NCI-H1105 treated with DMSO at 0.1 percent for 48 hours (cell line): ENCODE measurements at regions not wholly inside any gene's neighbourhood (a gene's known extent, or its start where the extent isn't known, plus 50 kb on each side); places are given as distances from the start of the nearest gene placed in this dataset.

ENCODE experiments used
- DNase-seq: peaks from one replicate; lab custom pipeline; 2025; lab: John Stamatoyannopoulos, UW

DNA sequence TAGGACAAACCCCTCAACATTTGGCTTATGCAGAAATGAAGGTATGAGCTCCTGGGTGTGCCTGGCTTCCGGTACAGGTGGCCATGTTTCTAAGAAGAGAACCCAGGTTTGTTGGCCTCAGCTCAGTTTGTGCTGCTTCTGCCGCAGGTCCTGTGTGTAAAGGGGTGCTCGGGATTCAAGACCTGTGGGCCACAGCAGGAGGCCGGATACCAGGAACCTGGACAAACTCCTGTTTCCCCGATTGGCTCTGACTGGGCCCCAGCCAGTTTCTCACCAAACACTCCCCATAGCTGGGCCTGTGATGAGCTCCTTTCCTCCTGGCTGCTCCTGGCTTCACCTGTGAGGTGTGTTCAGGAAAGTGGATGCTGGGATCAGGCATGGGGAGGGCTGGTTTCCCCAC is 271.2 kb upstream of the IRX2 start:
- DNase-seq = no peak

DNA sequence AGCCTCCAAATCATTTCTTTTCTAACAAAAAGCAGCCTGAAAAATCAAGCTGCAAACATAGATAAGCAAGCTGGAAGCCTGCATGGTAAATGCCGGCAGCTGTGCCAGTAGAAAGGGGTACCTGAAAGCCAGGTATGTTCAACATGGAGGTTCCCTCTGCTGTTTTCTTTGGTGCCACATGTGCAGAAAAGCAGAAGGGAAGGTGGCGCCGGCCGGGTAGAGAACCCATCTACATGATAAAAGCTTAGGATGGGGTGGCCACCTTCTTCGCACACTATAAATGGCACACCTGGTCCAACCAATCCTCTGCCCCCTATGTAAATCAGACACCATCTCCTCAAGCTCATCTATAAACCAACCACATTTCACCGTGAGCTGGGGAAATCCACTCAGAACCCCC is 268.9 kb upstream of the IRX2 start:
- no peak for DNase-seq

DNA sequence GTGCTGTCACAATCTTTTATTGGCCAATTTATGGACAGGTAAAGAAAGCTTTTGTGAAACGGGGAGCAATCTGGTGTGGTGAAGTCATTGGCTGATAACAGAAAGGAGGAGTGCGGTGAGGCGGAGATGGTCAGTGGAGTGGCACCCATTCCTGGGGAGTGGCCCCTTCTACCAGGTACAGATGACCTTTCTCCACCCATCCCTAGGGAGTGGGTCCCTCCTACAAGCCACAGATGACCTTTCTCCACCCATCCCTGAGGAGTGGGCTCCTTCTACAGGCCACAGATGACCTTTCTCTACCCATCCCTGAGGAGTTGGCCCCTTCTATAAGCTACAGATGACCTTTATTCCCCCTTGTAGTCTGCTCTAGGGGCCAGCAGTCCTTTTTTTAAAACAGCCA is 267.6 kb upstream of the IRX2 start:
- DNase-seq = no peak

DNA sequence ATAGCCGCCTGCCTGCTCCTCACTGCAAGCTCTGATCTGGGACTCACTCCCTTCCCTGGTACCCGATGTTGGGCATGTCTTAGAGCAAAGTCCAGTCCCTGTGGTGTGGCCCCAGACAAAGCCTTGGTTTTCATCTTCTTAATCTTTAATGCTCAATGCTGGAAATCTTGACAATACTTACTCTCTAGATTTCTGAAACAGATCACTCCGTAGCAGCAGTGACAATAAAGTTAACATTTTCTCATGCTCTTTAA is 260.2 kb upstream of the IRX2 start:
- DNase-seq = no peak

DNA sequence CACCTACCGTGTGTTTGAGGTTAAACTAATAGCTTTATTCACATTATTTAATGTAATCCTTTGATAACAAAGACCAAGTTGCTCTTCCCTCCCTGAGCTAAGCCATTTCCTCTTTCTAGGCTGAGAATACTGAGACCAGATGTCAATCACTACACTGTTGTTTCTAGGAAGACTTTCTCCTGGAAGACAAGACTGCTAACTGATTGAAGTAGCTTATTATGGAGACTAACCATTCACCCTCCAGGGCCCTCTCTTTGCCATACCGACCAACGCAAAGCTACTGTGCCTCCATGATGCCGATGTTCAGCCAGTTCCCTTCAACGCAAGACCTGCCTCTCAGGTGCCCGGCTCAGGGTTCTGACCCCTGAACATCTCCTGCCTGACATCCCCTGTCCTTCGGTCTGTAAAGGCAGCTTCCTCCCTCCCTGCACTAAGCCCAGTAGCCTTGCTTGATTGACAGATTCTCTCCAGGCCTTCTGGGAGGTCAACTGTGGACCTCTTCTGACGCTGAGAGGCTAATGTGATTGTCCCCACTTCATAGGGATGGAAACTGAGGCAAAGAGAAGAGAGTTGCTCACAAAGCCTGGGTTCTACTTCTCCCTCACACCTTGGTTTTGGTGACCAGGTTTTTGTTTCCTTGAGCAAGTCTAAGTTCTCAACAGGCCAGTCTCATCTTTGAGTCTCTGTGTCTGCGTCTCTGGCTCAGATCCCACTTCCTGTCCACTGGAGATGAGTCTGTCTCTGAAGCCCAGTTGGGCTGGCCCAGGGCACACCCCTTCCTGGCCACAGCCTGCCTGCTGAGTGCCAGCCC is 259.7 kb upstream of the IRX2 start:
- DNase-seq = no peak

DNA sequence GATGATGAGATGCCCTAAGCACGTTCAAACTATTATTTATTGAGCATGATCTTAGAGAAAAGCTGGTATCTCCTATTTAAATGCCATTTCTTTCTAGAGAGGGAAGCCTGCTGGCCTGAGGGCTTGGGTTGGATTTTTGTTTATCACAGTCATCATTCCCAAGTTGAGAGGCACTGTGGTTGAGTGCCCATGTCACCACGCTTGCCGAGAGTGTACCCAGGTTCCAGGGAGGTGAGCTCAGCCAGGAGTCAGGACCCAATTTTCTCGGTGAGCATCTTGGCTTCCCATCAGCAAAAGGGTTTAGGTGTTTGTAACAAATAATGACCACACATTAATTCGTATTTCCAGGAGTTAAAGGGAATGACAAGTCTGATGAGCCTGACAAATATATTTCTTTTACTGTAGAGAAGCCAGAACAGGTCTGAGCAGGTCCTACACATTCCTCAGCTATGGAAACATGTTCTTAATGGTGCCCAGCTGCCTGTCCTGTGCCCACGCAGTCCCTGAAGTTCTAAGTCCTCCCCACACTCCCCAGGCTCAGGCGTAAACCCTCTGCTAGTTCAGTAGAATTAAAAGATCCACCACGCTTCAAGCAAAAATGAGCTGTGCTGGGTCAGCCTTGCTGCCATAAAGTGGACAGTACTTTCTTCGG is 258.9 kb upstream of the IRX2 start:
- DNase-seq = no peak

DNA sequence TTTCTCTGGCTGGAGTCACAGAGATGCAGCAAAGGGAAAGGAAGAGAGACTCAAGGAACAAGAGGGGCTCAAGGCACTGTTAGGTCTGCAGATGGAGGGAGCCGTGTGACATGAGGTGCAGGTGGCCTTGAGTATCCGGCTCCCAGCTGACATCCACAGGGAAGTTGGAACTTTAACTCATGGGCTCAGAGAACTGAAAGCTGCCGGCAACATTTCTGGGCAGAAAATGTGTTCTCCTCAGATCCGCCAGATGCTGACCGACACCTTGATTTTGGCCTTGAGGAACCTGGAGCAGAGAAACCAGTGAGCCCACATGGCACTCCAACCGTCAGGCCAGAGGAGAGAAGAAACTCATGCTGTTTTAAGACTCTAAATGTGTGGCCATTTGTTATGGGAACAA is 258.1 kb upstream of the IRX2 start:
- no peak for DNase-seq

DNA sequence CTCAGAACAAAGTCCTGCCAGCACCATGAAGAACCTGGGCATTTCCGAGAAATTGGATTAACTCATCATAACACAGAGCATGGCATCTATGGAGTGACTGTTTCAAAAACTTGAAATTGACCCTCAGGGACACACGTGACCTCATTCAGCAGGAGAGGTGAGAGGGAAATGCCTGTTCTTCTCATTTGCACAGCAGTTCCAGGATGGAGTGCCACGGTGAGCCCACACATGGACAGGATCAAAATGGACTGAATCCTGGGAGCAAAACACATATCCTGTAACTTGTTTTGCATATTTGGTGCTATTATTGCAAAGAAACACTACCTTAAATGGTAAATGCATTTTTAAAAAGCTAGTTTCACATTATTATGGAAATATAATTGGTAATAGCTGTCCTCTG is 256.1 kb upstream of the IRX2 start:
- no peak for DNase-seq

DNA sequence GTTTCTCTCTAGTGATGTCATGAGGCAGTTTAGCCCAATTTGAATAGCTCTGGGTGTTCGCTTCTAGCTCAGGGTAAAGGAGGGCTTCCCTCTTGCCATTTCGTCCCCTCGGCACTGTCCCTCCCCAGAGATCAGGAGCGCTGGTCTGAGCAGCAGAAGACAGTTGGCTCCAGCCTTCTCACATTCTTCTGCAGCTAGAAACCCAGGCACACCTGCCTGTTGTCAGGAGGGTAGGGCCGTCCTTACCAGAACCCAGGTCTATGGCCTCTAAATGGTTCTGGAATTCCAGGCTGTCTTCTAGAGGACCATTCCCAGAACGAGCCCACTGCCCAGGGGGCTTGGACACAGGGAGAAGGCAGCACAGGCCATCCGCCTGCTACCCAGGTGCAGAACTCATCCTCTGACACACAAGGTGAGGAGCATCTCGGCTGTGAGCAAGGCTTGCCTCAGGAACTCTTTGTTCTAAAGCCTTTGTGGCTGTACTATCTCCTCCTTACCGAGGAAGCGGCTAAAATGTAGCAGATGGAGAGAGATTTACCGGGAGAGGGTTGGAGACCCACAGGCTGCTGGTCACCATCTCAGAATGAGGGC is 255.6 kb upstream of the IRX2 start:
- DNase-seq = no peak

DNA sequence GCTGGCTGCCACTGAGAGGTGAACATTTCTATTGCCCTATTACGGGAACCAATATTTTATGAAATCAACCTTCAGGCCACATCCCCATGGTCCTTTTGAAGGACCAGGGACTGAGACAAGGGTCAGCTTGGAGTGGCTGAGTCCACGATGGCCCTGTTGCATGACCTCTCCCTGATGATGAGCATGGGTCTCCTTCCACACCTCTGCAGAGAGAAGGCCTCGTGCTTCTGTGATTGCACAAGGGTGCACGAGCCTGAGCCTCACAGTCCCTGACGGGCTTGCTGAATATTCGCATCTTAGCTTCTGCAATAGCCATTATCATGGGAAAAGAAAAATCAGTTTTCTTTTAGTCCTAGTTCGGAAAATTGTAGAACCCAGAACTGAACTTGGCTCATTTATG is 255.0 kb upstream of the IRX2 start:
- DNase-seq = no peak

DNA sequence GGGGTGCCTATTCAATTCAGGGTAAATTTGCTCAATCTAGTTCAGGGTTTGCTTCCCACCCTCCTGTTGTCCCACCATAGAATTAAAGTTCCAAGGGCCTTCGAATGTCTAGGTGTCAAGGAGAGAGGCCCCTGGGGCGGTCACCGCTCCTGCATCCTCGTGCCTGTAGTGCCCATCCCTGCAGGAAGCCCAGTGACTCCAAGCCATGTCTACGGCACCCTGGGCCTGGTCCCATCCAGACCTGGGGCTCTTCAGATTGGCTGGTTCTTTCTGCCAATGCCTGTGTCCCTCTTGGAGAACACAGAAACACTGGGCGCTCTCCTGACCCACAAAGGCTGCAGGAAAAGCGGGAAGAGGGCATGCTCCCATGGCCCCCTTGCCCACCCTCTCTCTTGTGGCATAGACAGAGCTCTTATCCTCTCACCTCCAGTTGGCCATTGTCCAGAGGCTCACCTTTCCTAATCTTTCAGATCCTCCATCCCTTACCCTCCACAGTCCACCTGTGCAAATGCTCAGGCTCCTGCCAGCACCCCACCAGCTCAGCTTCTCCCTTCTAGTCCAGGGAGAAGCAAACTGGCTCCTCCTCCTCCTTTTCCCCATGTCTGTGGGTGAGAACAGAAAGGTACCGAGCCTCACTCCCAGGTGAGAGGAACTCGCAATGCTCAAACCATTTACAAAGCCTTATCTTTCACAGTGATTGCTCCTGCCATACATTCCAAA is 253.0 kb upstream of the IRX2 start:
- no peak for DNase-seq

DNA sequence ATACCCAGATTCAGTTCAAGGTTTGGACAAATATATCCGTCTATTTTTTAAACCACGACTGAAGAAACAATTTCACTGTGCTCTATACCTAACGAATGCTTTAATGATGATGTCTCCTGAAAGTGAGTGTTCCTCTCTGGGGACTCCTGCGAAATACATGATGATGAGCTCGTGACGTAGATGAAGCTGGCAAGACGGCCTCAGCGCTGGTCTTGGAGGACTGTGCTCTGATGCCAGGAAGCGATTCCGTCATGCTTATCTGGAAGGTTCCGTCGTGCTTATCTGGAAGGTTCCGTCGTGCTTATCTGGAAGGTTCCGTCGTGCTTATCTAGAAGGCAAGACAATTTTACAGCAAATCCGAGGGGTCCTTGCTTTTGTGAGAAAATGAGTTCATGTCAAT is 250.8 kb upstream of the IRX2 start:
- DNase-seq = no peak

DNA sequence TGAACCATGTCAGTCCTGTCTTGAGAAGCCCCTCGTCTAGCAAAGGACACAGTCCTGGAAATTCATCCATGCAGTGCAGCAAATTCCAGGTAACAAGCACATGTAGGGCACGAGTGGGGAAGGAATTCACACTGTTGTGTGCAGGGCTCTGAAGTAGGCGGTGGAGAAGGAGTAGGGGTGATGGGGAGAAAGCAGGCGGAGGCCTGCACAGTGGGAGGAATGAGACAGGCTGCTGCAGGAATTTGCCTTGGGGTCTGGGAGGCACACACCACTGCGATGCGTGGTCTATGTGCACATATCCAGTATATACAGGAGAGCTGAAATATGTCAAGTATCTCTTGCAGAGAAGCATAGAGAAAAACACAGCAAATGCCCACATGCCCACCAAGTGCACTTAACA is 249.2 kb upstream of the IRX2 start:
- DNase-seq = no peak

DNA sequence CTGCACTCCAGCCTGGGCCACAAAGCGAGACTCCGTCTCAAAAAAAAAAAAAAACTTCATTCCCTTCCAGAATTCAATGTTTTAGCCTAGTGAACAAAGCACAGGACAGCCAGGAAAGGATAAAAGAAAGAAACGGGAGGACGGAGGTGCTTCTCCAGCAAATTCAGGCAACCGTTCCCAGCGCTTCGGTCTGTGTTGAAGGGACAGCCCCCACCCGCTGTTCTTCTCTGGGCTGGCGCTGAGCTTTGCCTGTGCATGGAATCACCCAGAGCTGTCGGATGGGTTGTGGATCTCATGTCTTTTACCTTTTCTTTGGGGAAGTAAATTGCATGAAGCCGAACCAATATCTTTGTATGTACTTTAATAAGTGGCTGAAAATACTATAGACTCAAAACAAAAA is 248.4 kb upstream of the IRX2 start:
- no peak for DNase-seq

DNA sequence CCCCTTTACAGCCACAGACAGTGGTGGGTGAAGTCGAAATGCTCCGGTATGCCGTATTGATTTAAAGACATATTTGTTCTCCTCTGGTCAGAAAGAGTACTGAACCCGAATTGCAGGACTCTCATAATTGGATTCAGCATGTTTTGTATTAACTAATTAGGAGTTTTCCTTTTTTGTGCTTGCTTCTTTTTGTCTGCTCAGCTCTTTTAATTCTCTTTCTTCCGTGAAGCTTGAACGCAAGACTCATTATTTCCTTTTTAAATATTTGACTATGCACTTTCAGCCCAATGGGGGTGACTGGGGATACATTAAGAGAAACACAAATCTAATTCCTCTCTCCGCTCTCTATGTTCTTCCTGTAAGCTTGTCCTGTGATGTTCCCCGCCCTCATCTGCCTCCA is 246.6 kb upstream of the IRX2 start:
- DNase-seq = no peak

DNA sequence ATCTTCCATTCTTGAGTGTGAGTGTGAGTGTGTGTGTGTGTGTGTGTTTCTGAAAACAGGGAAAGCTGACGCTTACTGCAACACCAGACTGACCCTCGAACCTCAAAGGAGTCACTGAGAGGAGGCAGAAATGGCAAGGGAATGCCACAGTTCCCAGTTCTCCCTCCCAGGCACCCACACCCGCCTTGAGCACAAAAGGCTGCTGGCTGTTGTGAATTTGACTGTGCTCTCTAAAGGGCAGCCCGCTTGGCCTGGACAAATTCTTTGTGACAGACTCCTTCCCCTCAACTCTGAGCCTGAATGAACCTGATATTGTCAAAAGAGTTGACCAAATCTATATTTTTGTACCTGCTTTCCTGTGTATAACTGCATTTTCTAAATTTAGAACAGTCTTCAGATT is 245.7 kb upstream of the IRX2 start:
- no peak for DNase-seq

DNA sequence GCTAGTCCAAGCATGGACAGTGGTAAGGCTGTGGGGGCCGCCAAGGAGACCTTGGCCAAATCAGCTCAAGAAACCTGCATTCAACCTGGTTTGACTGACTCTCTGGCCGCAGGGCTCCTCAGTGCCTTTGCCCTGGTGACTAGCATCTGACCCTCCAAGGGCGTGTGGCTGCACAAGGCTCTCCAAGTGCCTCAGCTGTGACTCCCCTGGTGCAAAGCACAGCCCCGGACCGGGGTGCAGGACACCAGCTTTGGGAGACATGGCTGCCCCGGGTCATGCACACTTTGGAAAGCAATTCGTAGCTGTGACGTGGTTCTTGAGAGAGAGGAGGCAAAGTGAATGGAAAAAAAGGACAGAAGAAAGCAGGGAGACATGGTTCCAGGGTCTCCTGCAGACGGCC is 245.2 kb upstream of the IRX2 start:
- DNase-seq = no peak

DNA sequence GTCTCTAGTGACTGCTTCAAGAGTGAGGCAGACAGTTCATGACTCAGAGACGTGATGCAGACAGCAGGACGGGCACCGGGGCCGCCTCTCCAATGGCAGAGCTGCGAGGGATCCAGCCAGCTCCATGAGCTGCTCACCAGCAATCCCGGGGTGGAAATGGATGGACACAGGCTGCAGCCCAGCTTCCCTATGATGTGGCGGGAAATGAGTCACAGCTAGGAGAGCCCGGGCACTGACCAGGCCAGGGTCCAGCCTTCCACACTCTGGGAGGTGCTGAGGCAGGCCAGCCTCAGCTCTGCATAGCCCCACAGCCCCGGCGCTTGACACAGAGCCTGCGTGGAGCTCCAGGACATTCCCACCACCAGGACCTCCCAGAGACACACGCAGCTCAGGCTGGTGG is 244.8 kb upstream of the IRX2 start:
- DNase-seq = no peak

DNA sequence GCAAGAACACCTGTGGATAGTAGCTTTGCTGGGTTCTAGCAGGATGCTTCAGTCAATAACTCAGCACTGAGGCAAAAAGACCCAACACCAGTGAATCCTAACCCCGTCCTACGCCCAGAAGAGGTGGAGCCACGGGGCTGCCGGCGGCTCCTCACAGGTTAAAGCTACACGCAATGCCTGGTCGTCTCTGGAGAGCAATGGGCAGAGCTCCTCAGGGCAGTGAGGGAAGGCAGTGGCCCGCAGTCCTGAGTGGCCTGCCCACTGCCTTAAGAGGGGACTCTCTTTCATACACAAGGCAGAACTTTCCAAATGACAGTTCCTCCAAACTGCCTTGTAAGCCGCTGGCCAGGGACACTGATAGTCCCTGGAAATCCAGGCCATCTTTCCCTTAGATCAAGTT is 244.2 kb upstream of the IRX2 start:
- no peak for DNase-seq

DNA sequence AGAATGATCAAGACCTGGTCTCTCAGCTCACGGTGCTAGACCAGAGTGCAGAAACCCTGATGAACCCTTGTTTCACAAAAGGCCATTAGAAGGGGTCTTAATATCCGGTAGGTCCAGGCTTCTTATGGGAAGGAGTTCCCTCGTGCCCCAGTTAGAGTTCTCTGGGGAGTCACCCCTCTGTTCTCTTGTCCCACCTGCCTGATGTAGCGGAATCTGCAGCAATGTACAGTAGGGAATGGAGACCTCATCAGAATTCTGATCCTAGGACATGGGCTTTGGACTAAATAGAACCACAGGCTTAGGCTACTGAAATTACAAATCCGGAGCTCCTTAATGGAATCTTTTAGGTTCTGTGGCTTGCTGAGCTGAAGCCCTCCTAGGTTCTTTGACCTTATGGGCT is 243.6 kb upstream of the IRX2 start:
- DNase-seq = no peak

DNA sequence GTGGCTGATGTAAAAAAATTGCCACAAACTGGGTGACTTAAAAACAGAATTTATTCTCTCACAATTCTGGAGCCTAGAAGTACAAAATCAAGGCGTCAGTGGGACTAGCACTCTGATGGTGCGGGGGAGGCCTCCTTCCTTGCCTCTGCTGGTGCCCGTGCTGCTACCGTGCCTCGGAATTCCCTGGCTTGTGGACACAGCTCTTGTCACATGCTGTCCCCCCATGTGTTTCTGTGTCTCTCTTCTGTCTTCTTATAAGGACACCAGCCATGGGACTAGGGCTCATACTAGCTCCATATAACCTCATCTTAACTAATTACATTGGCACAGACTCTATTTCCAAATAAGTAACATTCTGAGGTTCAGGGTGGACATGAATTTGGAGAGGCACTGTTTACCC is 242.3 kb upstream of the IRX2 start:
- DNase-seq = no peak

DNA sequence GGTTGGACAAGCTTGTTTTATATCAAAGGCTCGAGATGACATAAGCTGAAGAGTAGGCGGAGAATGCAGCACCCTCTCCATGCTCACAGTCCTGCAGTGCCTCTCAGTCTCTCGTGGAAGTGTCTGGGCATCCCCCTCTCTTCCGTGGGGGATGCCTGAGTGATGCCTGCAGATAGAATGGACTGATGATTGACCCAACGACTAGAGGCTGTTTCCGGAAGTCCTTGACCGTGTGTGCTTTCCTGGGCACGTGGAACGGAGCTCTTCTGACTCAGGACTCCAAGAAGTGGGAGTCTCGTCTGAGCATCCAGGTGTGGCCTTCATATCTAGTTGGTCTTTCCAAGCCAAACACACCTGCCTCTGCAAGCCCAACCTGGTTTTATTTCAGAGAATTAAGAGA is 241.8 kb upstream of the IRX2 start:
- DNase-seq = no peak

DNA sequence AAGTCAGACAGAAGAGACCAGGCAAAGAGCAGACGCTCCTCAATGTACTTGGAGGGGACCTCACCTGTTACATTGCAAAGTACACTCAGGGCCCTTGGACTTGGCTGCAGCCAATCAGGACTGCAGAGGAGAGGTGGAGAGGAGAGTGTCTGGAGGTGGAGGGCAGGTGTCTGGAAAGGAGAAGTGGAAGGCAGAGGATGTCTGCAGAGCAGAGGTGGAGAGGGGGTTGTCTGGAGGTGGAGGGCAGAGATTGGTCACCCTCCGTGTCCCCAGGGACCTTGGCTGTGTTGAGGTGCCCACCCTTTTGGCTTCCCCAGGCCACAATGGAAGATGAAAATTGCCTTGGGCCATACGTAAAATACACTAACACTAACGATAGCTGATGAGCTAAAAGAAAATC is 241.3 kb upstream of the IRX2 start:
- DNase-seq = no peak
